Sigmoid colon (tissue), 3 donors: ENCODE measurements at regions not wholly inside any gene's neighbourhood (a gene's known extent, or its start where the extent isn't known, plus 50 kb on each side); places are given as distances from the start of the nearest gene placed in this dataset.

ENCODE experiments used
- POLR2A ChIP-seq, 2 donors: fragments of 450-650 bp; IDR thresholded peaks; one replicate each; pipeline ENCODE4 v1.6.1; 2016; ENCODE audit warnings: antibody characterized with exemption in 2 of 2, mild to moderate bottlenecking in 2 of 2, moderate library complexity in 2 of 2
- TF ChIP-seq, protein P1 (sequence below), 4 experiments: fragments of 450-650 bp in 3 of 4; fragments of 200-600 bp in 1 of 4; IDR thresholded peaks; one replicate each; pipeline ENCODE4 v1.5.1; 2016 to 2019; ENCODE audit warnings: antibody characterized with exemption in 4 of 4, mild to moderate bottlenecking in 3 of 4, moderate library complexity in 2 of 4

DNA sequence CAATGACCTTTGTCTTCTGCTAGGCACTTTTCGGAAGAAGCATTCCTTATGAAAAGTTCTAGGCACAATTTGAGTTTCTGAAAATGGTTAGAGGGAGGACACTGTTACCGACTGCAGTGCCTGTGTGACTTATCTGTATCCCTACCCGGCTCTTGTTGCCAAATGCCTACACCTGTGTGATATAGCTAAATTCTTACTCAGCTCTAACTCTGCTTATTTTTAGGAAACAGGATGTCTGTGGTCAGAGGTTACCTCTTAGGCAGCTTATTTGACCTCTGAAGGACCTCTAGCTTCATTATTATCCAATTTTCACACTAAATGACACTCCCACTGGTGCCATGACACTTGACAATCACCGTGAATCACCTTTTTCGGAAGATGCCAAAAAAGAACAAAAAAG, 561.1 kb upstream of the SMIM31 start:
- TF ChIP-seq, protein P1, sequence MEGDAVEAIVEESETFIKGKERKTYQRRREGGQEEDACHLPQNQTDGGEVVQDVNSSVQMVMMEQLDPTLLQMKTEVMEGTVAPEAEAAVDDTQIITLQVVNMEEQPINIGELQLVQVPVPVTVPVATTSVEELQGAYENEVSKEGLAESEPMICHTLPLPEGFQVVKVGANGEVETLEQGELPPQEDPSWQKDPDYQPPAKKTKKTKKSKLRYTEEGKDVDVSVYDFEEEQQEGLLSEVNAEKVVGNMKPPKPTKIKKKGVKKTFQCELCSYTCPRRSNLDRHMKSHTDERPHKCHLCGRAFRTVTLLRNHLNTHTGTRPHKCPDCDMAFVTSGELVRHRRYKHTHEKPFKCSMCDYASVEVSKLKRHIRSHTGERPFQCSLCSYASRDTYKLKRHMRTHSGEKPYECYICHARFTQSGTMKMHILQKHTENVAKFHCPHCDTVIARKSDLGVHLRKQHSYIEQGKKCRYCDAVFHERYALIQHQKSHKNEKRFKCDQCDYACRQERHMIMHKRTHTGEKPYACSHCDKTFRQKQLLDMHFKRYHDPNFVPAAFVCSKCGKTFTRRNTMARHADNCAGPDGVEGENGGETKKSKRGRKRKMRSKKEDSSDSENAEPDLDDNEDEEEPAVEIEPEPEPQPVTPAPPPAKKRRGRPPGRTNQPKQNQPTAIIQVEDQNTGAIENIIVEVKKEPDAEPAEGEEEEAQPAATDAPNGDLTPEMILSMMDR (IDR thresholded peaks at IDR 0.05), result no peak
- no peak for TF ChIP-seq POLR2A (IDR thresholded peaks at IDR 0.05)
